ENCODE measurements at regions not wholly inside any gene's neighbourhood (a gene's known extent, or its start where the extent isn't known, plus 50 kb on each side); places are given as distances from the start of the nearest gene placed in this dataset.

- no peaks in the 10 kb centered on the region for H3K4me1 ChIP-seq (ENCODE audit: control insufficient read depth in 1 of 2, insufficient read depth in 2 of 2, low read length in 2 of 2)
- no peak for DNase-seq
- no peak overlapping the region for H3K27ac ChIP-seq (ENCODE audit: low read depth in 1 of 2, low read length in 2 of 2)
- no peaks in the 10 kb centered on the region for H3K27me3 ChIP-seq (ENCODE audit: control insufficient read depth in 1 of 2, insufficient read depth in 2 of 2, low read length in 1 of 2)
- no peak overlapping the region for H3K4me3 ChIP-seq (ENCODE audit: low read length in 2 of 2)
- no peaks in the 10 kb centered on the region for H3K36me3 ChIP-seq (ENCODE audit: control insufficient read depth in 1 of 2, insufficient read depth in 2 of 2, low read length in 1 of 2)
- no peak for ATAC-seq (ENCODE audit: low FRiP score)
- WGBS, 2 donors, result 81 to 85% methylated on average over 7 of the region's 7 CpGs
- peaks cover 2% of the 10 kb centered on the region for H3K9me3 ChIP-seq (ENCODE audit: control insufficient read depth, low read length)
- intact Hi-C loops (cut with DNase I), result no loop called here
These were observed 122.6 kb downstream of the BTBD3 start for GRCh38 chr20:12040261-12040660.

GRCh38 chr20:12044969-12045368 is 127.3 kb downstream of the BTBD3 start:
- Histone ChIP-seq H3K27ac (ENCODE audit: low read depth in 1 of 2, low read length in 2 of 2) (no peak overlapping the region), H3K27me3 (ENCODE audit: control insufficient read depth in 1 of 2, insufficient read depth in 2 of 2, low read length in 1 of 2) (no peaks in the 10 kb centered on the region), H3K4me3 (ENCODE audit: low read length in 2 of 2) (no peak overlapping the region), H3K36me3 (ENCODE audit: control insufficient read depth in 1 of 2, insufficient read depth in 2 of 2, low read length in 1 of 2) (no peaks in the 10 kb centered on the region), H3K9me3 (ENCODE audit: control insufficient read depth, low read length) (peaks cover 2% of the 10 kb centered on the region), H3K4me1 (ENCODE audit: control insufficient read depth in 1 of 2, insufficient read depth in 2 of 2, low read length in 2 of 2) (no peaks in the 10 kb centered on the region)
- intact Hi-C loops (cut with DNase I), result no loop called here
- no peak for ATAC-seq (ENCODE audit: low FRiP score)
- no peak for DNase-seq

- Histone ChIP-seq H3K9me3 (ENCODE audit: control insufficient read depth, low read length) (peaks cover 1% of the 10 kb centered on the region), H3K36me3 (ENCODE audit: control insufficient read depth in 1 of 2, insufficient read depth in 2 of 2, low read length in 1 of 2) (no peaks in the 10 kb centered on the region), H3K4me3 (ENCODE audit: low read length in 2 of 2) (no peak overlapping the region), H3K4me1 (ENCODE audit: control insufficient read depth in 1 of 2, insufficient read depth in 2 of 2, low read length in 2 of 2) (no peaks in the 10 kb centered on the region), H3K27me3 (ENCODE audit: control insufficient read depth in 1 of 2, insufficient read depth in 2 of 2, low read length in 1 of 2) (no peaks in the 10 kb centered on the region), H3K27ac (ENCODE audit: low read depth in 1 of 2, low read length in 2 of 2) (no peak overlapping the region)
- intact Hi-C loops (cut with DNase I), result no loop called here
- WGBS, 2 donors, result 97% methylated on average over 1 of the region's 1 CpG
- DNase-seq (no peak), ATAC-seq (ENCODE audit: low FRiP score) (no peak)
These were observed 130.2 kb downstream of the BTBD3 start for GRCh38 chr20:12047838-12048432.

GRCh38 chr20:12049125-12049524 is 131.4 kb downstream of the BTBD3 start:
- intact Hi-C loops (cut with DNase I), result no loop called here
- H3K27me3 ChIP-seq (ENCODE audit: control insufficient read depth in 1 of 2, insufficient read depth in 2 of 2, low read length in 1 of 2), result no peaks in the 10 kb centered on the region
- H3K27ac ChIP-seq (ENCODE audit: low read depth in 1 of 2, low read length in 2 of 2), result no peak overlapping the region
- 77 to 85% methylated on average over 2 of the region's 2 CpGs for WGBS, 2 donors
- no peak overlapping the region for H3K4me3 ChIP-seq (ENCODE audit: low read length in 2 of 2)
- H3K36me3 ChIP-seq (ENCODE audit: control insufficient read depth in 1 of 2, insufficient read depth in 2 of 2, low read length in 1 of 2), result no peaks in the 10 kb centered on the region
- no peak for DNase-seq
- H3K9me3 ChIP-seq (ENCODE audit: control insufficient read depth, low read length), result peaks cover 1% of the 10 kb centered on the region
- no peaks in the 10 kb centered on the region for H3K4me1 ChIP-seq (ENCODE audit: control insufficient read depth in 1 of 2, insufficient read depth in 2 of 2, low read length in 2 of 2)
- no peak for ATAC-seq (ENCODE audit: low FRiP score)

GRCh38 chr20:12051206-12052163 is 133.8 kb downstream of the BTBD3 start:
- H3K4me1 ChIP-seq (ENCODE audit: control insufficient read depth in 1 of 2, insufficient read depth in 2 of 2, low read length in 2 of 2), result no peaks in the 10 kb centered on the region
- no peaks in the 10 kb centered on the region for H3K27me3 ChIP-seq (ENCODE audit: control insufficient read depth in 1 of 2, insufficient read depth in 2 of 2, low read length in 1 of 2)
- intact Hi-C loops (cut with DNase I), result no loop called here
- 63 to 68% methylated on average over 9 of the region's 9 CpGs for WGBS, 2 donors
- no peak overlapping the region for H3K4me3 ChIP-seq (ENCODE audit: low read length in 2 of 2)
- no peak for ATAC-seq (ENCODE audit: low FRiP score)
- no peak overlapping the region for H3K27ac ChIP-seq (ENCODE audit: low read depth in 1 of 2, low read length in 2 of 2)
- H3K9me3 ChIP-seq (ENCODE audit: control insufficient read depth, low read length), result peaks cover 1% of the 10 kb centered on the region
- DNase-seq, result no peak
- no peaks in the 10 kb centered on the region for H3K36me3 ChIP-seq (ENCODE audit: control insufficient read depth in 1 of 2, insufficient read depth in 2 of 2, low read length in 1 of 2)

GRCh38 chr20:12053353-12053752 is 135.7 kb downstream of the BTBD3 start:
- DNase-seq (no peak), ATAC-seq (ENCODE audit: low FRiP score) (peak; percentile 39)
- Histone ChIP-seq H3K36me3 (ENCODE audit: control insufficient read depth in 1 of 2, insufficient read depth in 2 of 2, low read length in 1 of 2) (no peaks in the 10 kb centered on the region), H3K27ac (ENCODE audit: low read depth in 1 of 2, low read length in 2 of 2) (no peak overlapping the region), H3K9me3 (ENCODE audit: control insufficient read depth, low read length) (peaks cover 1% of the 10 kb centered on the region), H3K27me3 (ENCODE audit: control insufficient read depth in 1 of 2, insufficient read depth in 2 of 2, low read length in 1 of 2) (no peaks in the 10 kb centered on the region), H3K4me1 (ENCODE audit: control insufficient read depth in 1 of 2, insufficient read depth in 2 of 2, low read length in 2 of 2) (no peaks in the 10 kb centered on the region), H3K4me3 (ENCODE audit: low read length in 2 of 2) (no peak overlapping the region)
- intact Hi-C loops (cut with DNase I), result no loop called here

- Histone ChIP-seq H3K27ac (ENCODE audit: low read depth in 1 of 2, low read length in 2 of 2) (no peak overlapping the region), H3K4me3 (ENCODE audit: low read length in 2 of 2) (no peak overlapping the region), H3K27me3 (ENCODE audit: control insufficient read depth in 1 of 2, insufficient read depth in 2 of 2, low read length in 1 of 2) (no peaks in the 10 kb centered on the region), H3K4me1 (ENCODE audit: control insufficient read depth in 1 of 2, insufficient read depth in 2 of 2, low read length in 2 of 2) (no peaks in the 10 kb centered on the region), H3K36me3 (ENCODE audit: control insufficient read depth in 1 of 2, insufficient read depth in 2 of 2, low read length in 1 of 2) (no peaks in the 10 kb centered on the region), H3K9me3 (ENCODE audit: control insufficient read depth, low read length) (peaks cover 1% of the 10 kb centered on the region)
- intact Hi-C loops (cut with DNase I), result no loop called here
- no peak for DNase-seq
- no peak for ATAC-seq (ENCODE audit: low FRiP score)
- 93 to 94% methylated on average over 5 of the region's 5 CpGs for WGBS, 2 donors
These were observed 136.9 kb downstream of the BTBD3 start for GRCh38 chr20:12054556-12054955.

GRCh38 chr20:12055161-12055560 is 137.5 kb downstream of the BTBD3 start:
- DNase-seq, result no peak
- ATAC-seq (ENCODE audit: low FRiP score), result no peak
- Histone ChIP-seq H3K27ac (ENCODE audit: low read depth in 1 of 2, low read length in 2 of 2) (no peak overlapping the region), H3K9me3 (ENCODE audit: control insufficient read depth, low read length) (peaks cover 1% of the 10 kb centered on the region), H3K4me1 (ENCODE audit: control insufficient read depth in 1 of 2, insufficient read depth in 2 of 2, low read length in 2 of 2) (no peaks in the 10 kb centered on the region), H3K4me3 (ENCODE audit: low read length in 2 of 2) (no peak overlapping the region), H3K27me3 (ENCODE audit: control insufficient read depth in 1 of 2, insufficient read depth in 2 of 2, low read length in 1 of 2) (no peaks in the 10 kb centered on the region), H3K36me3 (ENCODE audit: control insufficient read depth in 1 of 2, insufficient read depth in 2 of 2, low read length in 1 of 2) (no peaks in the 10 kb centered on the region)
- WGBS, 2 donors, result 93 to 94% methylated on average over 3 of the region's 3 CpGs
- intact Hi-C loops (cut with DNase I), result no loop called here

- Histone ChIP-seq H3K4me3 (ENCODE audit: low read length in 2 of 2) (no peak overlapping the region), H3K36me3 (ENCODE audit: control insufficient read depth in 1 of 2, insufficient read depth in 2 of 2, low read length in 1 of 2) (no peaks in the 10 kb centered on the region), H3K4me1 (ENCODE audit: control insufficient read depth in 1 of 2, insufficient read depth in 2 of 2, low read length in 2 of 2) (no peaks in the 10 kb centered on the region), H3K27me3 (ENCODE audit: control insufficient read depth in 1 of 2, insufficient read depth in 2 of 2, low read length in 1 of 2) (no peaks in the 10 kb centered on the region), H3K27ac (ENCODE audit: low read depth in 1 of 2, low read length in 2 of 2) (no peak overlapping the region), H3K9me3 (ENCODE audit: control insufficient read depth, low read length) (no peaks in the 10 kb centered on the region)
- ATAC-seq (ENCODE audit: low FRiP score) (no peak), DNase-seq (no peak)
- WGBS, 2 donors, result 34 to 35% methylated on average over 2 of the region's 2 CpGs
- intact Hi-C loops (cut with DNase I), result no loop called here
These were observed 139.1 kb downstream of the BTBD3 start for GRCh38 chr20:12056839-12057238.

Data from aorta (tissue), 5 donors.